IPS-18a (cell line): ENCODE measurements at regions not wholly inside any gene's neighbourhood (a gene's known extent, or its start where the extent isn't known, plus 50 kb on each side); places are given as distances from the start of the nearest gene placed in this dataset.

Experiments used
- H3K27ac ChIP-seq: one replicate; pipeline ENCODE4 v1.5.1; 2013; ENCODE audit warnings: low read length
- H3K27me3 ChIP-seq: one replicate; pipeline ENCODE4 v1.6.1; 2013; ENCODE audit warnings: mild to moderate bottlenecking, low read length; ENCODE audit not compliant: control insufficient read depth, insufficient read depth
- H3K36me3 ChIP-seq: one replicate; pipeline ENCODE4 v1.6.1; 2013; ENCODE audit warnings: low read depth, low read length; ENCODE audit not compliant: control insufficient read depth
- H3K4me1 ChIP-seq: one replicate; pipeline ENCODE4 v1.6.1; 2013; ENCODE audit warnings: low read depth, low read length; ENCODE audit not compliant: control insufficient read depth
- H3K4me3 ChIP-seq: one replicate; pipeline ENCODE4 v1.5.1; 2013; ENCODE audit warnings: low read length
- H3K9ac ChIP-seq: one replicate; pipeline ENCODE4 v1.6.1; 2013; ENCODE audit warnings: mild to moderate bottlenecking, low read length, moderate library complexity
- H3K9me3 ChIP-seq: one replicate; pipeline ENCODE4 v1.6.1; 2013; ENCODE audit warnings: low read depth, low read length; ENCODE audit not compliant: control insufficient read depth

DNA sequence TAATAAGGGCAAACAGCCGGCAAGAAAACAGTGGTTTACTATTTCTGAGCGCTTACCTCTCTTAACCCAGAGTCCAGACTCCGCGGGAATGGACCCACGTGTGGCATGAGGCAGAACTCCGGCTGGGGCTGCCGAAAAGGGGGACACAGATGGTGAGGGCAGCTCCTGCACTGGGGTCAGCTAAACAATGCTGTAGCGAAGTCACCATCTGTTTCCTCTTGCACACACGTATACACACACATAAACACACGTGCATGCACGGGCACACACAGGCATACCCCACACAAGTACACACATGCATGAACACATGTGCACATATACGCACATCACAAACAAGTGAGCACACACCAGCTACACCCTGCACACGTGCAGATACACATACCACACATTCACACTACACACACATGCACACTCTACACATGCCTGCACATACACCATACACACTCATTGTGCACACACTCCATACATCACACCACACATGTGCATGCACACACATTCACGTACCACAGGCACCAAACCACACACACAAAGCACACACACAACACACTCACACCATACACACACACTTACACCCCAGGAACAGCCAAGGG, 105.9 kb upstream of the ID2 start:
- no peaks in the 10 kb centered on the region for H3K27me3 ChIP-seq
- H3K27ac ChIP-seq = no peak overlapping the region
- H3K9ac ChIP-seq = no peak overlapping the region
- no peaks in the 10 kb centered on the region for H3K9me3 ChIP-seq
- no peak overlapping the region for H3K4me3 ChIP-seq
- H3K36me3 ChIP-seq = no peaks in the 10 kb centered on the region
- peaks cover 16% of the 10 kb centered on the region for H3K4me1 ChIP-seq

GRCh38 chr2:8576525-8577167, 105.2 kb upstream of the ID2 start:
- Histone ChIP-seq H3K4me1 (peaks cover 16% of the 10 kb centered on the region), H3K9ac (no peak overlapping the region), H3K36me3 (no peaks in the 10 kb centered on the region), H3K4me3 (no peak overlapping the region), H3K27me3 (no peaks in the 10 kb centered on the region), H3K9me3 (no peaks in the 10 kb centered on the region), H3K27ac (no peak overlapping the region)

DNA sequence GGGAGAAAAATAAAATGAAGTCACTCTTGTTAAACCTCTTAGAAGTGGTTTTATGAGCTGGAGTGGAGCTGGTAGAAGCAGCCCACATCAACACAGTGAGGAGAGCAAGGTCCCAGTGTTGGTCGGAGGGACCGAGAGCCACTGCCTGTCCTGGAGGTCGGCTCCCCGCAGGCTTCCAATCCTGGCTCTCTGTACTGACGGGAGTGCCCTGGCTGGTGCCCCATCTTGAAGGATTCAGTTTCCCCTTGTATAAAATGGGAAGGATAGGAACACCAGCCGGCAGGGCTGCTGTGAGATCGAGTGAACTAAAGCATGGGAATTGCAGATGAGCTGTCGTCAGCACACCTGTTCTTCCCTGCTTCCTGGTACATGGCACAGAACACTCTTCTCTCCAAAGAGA, 104.3 kb upstream of the ID2 start:
- H3K9me3 ChIP-seq = no peaks in the 10 kb centered on the region
- no peak overlapping the region for H3K4me3 ChIP-seq
- no peak overlapping the region for H3K27ac ChIP-seq
- H3K27me3 ChIP-seq = no peaks in the 10 kb centered on the region
- H3K36me3 ChIP-seq = no peaks in the 10 kb centered on the region
- peaks cover 11% of the 10 kb centered on the region for H3K4me1 ChIP-seq
- H3K9ac ChIP-seq = no peak overlapping the region

DNA sequence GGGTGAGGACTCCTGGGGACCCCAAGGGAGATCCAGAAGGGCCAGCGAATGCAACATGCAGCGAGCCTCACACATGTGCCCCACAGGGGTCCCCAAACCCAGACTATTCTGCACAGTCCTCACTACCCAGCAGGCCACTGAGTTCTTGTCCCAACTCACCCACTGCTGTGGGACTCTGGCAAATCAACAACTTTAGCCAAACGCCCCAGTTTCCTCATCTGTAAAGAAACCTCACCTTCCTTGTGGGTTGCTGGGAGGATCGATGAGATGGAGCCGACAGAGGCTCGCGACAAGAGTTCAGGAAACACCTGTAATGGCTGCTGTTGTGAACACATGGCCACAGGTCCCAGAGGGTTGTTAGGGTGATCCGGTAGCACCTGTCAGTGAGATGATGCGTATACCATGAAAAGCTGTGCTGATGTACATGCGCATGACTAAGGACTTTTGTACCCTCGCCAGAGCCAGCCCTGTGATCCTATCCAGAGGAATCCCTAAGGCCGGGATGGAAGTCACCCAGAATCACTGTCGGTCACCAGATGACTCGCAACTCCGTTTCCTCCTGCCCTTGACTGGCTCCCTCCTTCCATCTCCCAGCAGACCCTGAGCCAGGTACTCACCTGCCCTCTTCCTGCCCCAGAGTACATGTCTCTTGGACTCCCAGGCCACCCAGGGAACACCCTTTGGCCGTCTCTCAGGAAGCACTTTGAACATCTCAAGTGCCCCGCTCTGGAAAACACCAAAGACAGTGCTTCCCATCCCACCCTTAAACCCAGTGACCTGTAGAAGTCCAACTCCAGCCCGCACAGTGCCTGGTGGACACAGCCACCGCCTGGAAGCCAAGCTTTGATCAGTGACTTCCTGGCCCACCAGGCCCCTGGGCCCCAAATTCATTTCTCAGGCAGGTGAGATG, 103.3 kb upstream of the ID2 start:
- H3K4me1 ChIP-seq = peaks cover 9% of the 10 kb centered on the region
- no peaks in the 10 kb centered on the region for H3K9me3 ChIP-seq
- no peak overlapping the region for H3K9ac ChIP-seq
- H3K27ac ChIP-seq = no peak overlapping the region
- H3K36me3 ChIP-seq = no peaks in the 10 kb centered on the region
- H3K27me3 ChIP-seq = no peaks in the 10 kb centered on the region
- no peak overlapping the region for H3K4me3 ChIP-seq

- Histone ChIP-seq H3K36me3 (no peaks in the 10 kb centered on the region), H3K27ac (no peak overlapping the region), H3K9ac (no peak overlapping the region), H3K4me1 (peaks cover 16% of the 10 kb centered on the region), H3K4me3 (no peak overlapping the region), H3K27me3 (peaks cover 2% of the 10 kb centered on the region), H3K9me3 (no peaks in the 10 kb centered on the region)
These were observed 102.3 kb upstream of the ID2 start for GRCh38 chr2:8579485-8580085.

GRCh38 chr2:8580316-8581233, 101.3 kb upstream of the ID2 start:
- Histone ChIP-seq H3K9ac (no peak overlapping the region), H3K4me1 (peaks cover 19% of the 10 kb centered on the region), H3K9me3 (no peaks in the 10 kb centered on the region), H3K27me3 (peaks cover 3% of the 10 kb centered on the region), H3K36me3 (no peaks in the 10 kb centered on the region), H3K27ac (no peak overlapping the region), H3K4me3 (no peak overlapping the region)

GRCh38 chr2:8581234-8581561, 100.7 kb upstream of the ID2 start:
- no peak overlapping the region for H3K4me3 ChIP-seq
- peaks cover 21% of the 10 kb centered on the region for H3K4me1 ChIP-seq
- H3K9ac ChIP-seq = no peak overlapping the region

DNA sequence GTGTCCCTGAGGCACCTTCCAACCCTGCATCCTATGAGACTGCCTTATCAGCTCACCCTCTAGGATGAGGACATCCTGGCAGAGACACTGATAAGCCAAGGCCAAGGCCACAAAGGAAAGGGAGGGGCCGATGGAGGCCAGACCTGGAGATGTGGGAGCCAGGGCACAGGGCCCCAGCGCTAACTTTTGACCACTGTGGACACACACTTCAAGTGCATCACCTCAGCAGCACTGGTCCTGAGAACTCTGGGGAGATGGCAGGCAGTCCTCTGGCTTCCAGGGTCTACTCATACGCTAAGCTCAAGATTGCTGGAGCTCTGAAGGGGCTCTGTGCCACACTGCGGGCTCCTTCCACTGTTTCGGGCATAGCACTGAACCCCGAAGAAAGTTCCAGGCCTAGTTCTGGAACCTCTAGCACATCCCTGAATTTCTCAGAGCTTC, 100.2 kb upstream of the ID2 start:
- H3K36me3 ChIP-seq = no peaks in the 10 kb centered on the region
- no peak overlapping the region for H3K4me3 ChIP-seq
- H3K9me3 ChIP-seq = no peaks in the 10 kb centered on the region
- no peak overlapping the region for H3K9ac ChIP-seq
- H3K27me3 ChIP-seq = peaks cover 3% of the 10 kb centered on the region
- no peak overlapping the region for H3K27ac ChIP-seq
- peaks cover 24% of the 10 kb centered on the region for H3K4me1 ChIP-seq

More at GRCh38 chr2:8581234-8581561, 100.7 kb upstream of the ID2 start:
- no peak overlapping the region for H3K27ac ChIP-seq
- H3K27me3 ChIP-seq = peaks cover 3% of the 10 kb centered on the region
- no peaks in the 10 kb centered on the region for H3K9me3 ChIP-seq
- no peaks in the 10 kb centered on the region for H3K36me3 ChIP-seq

DNA sequence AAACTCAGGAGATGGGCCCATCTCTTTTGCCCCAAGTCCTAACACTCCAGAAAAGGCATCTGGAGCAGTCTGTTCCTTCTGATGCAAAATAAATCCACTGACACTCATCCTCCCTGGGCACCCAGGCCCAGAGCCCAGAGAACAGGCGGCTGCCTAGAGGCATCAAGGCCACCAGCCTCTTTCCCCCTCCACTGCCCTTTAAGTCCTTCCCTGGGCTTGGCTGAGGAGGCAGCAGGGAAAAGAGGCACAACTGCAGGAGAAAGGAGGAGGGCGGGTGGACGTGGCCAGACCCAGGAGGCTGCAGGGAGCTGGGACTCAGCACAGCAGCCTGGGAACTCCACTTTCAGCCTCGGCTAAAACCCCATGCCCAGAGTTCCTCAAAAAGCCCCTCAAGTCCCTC, 99.7 kb upstream of the ID2 start:
- no peak overlapping the region for H3K4me3 ChIP-seq
- no peaks in the 10 kb centered on the region for H3K36me3 ChIP-seq
- H3K27me3 ChIP-seq = peaks cover 3% of the 10 kb centered on the region
- peaks cover 24% of the 10 kb centered on the region for H3K4me1 ChIP-seq
- H3K9ac ChIP-seq = no peak overlapping the region
- H3K9me3 ChIP-seq = no peaks in the 10 kb centered on the region
- no peak overlapping the region for H3K27ac ChIP-seq

DNA sequence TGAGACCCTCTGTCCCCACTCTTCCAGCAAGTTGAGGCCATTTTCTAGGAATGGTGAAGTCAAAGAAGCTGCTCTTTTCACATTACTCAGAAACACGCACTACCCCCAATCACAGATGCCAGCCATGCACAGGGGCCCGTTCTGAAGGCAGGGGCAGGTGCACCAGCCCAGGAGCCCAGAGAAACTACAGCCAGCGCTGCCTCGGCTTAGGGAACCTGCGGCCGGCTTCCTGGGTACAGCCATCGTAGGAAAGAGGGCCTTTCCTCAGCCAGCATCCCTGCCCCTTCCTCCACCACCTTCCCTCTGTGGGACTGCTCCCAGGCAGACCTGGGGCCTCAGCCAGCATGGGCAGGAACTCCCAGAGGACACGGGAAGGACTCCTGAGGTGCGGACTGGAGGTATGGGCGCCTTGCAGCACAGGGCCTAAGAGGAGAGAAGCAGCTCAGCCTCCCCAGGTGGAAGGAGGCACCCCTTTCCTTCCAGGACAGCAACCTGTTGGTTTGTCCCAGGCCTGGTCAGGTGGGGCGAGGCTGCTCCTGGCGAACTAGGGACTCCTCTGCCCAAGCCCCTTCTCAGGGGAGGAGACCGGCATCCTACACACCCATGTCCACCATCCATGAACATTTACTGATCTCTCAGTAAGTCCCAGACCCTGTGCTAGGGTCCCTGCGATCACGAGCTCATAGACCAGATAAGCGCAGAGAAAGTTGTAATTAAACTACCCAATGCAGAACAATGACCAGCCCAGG, 99.0 kb upstream of the ID2 start:
- Histone ChIP-seq H3K36me3 (no peaks in the 10 kb centered on the region), H3K4me1 (peaks cover 22% of the 10 kb centered on the region), H3K27ac (no peak overlapping the region), H3K27me3 (peaks cover 3% of the 10 kb centered on the region), H3K9ac (no peak overlapping the region), H3K4me3 (no peak overlapping the region), H3K9me3 (no peaks in the 10 kb centered on the region)
